SK-N-MC (cell line): ENCODE measurements at regions not wholly inside any gene's neighbourhood (a gene's known extent, or its start where the extent isn't known, plus 50 kb on each side); places are given as distances from the start of the nearest gene placed in this dataset.
A peak's percentile ranks its signal among the peaks of the same experiment; 100 is the strongest.
"Not testable (repeated sequence)": the region's sequence is repeated elsewhere in the genome, so short reads cannot be mapped to it uniquely, and the experiment has no call there.

Experiments
- DNase-seq: peaks from one replicate; pipeline ENCODE4 v3.0.0-alpha.2; 2011; ENCODE audit warnings: low read depth, low spot score
- H3K27ac ChIP-seq: fragments of 200-600 bp; sonication (generic); 2 replicates; pipeline ENCODE4 v1.5.1; 2016; ENCODE audit warnings: mixed run types
- H3K36me3 ChIP-seq: fragments of 200-600 bp; sonication (generic); 2 replicates; pipeline ENCODE4 v1.6.1; 2017; ENCODE audit warnings: antibody characterized with exemption, low read length, mixed read lengths; ENCODE audit not compliant: insufficient read depth
- H3K4me3 ChIP-seq: fragments of 200-600 bp; sonication (generic); 2 replicates; pipeline ENCODE4 v1.5.1; 2016
- H3K9ac ChIP-seq: fragments of 200-600 bp; sonication (generic); 2 replicates; pipeline ENCODE4 v1.8.0; 2017; ENCODE audit warnings: mixed run types, mixed read lengths; ENCODE audit not compliant: insufficient read length
- H3K9me3 ChIP-seq: fragments of 200-600 bp; sonication (generic); 2 replicates; pipeline ENCODE4 v1.6.1; 2017; ENCODE audit warnings: low read depth, mild to moderate bottlenecking, antibody characterized with exemption, low read length, moderate library complexity, mixed read lengths
- EZH2 ChIP-seq: fragments of 200-600 bp; sonication (generic); IDR thresholded peaks from one replicate; pipeline ENCODE4 v1.6.1; 2017; ENCODE audit warnings: antibody characterized with exemption
- FOXP2 ChIP-seq: optimal IDR thresholded peaks from 2 replicates; pipeline ENCODE3; 2011; ENCODE audit warnings: mild to moderate bottlenecking, moderate library complexity; ENCODE audit not compliant: insufficient read depth; ENCODE audit errors: extremely low read length, control extremely low read depth
- POLR2AphosphoS5 ChIP-seq: IDR thresholded peaks from 2 replicates; pipeline ENCODE4 v1.6.1; 2012; ENCODE audit warnings: mild to moderate bottlenecking, low read depth, low read length, borderline replicate concordance

GRCh38 chr2:91476936-91477246 is 2785.4 kb downstream of the RPIA start:
- DNase-seq, H3K4me3 ChIP-seq, H3K27ac ChIP-seq, H3K9ac ChIP-seq, H3K9me3 ChIP-seq, H3K36me3 ChIP-seq: not testable (repeated sequence)
- TF ChIP-seq EZH2, result peak; percentile 84

GRCh38 chr2:91477291-91477690 is 2785.8 kb downstream of the RPIA start:
- not testable (repeated sequence) for H3K27ac ChIP-seq, H3K36me3 ChIP-seq, H3K4me3 ChIP-seq, H3K9me3 ChIP-seq, H3K9ac ChIP-seq, DNase-seq

- Histone ChIP-seq H3K9me3 (no peaks in the 10 kb centered on the region), H3K36me3 (no peaks in the 10 kb centered on the region), H3K4me3 (peak overlapping the region; percentile 66), H3K27ac (no peak overlapping the region), H3K9ac (no peak overlapping the region)
- no peak for DNase-seq
- no peak for TF ChIP-seq POLR2AphosphoS5
- peak; percentile 100 for TF ChIP-seq EZH2
- no peak for TF ChIP-seq FOXP2
Observed at GRCh38 chr2:91477731-91478672, 2786.5 kb downstream of the RPIA start.

GRCh38 chr2:91478851-91479718 is 2787.6 kb downstream of the RPIA start:
- not testable (repeated sequence) for H3K9ac ChIP-seq, H3K9me3 ChIP-seq, DNase-seq, H3K27ac ChIP-seq, H3K36me3 ChIP-seq
- peak overlapping the region; percentile 66 for H3K4me3 ChIP-seq

GRCh38 chr2:91485226-91485625 is 2793.8 kb downstream of the RPIA start:
- not testable (repeated sequence) for H3K4me3 ChIP-seq, H3K27ac ChIP-seq

GRCh38 chr2:91497129-91498064 is 2805.9 kb downstream of the RPIA start:
- not testable (repeated sequence) for DNase-seq, H3K36me3 ChIP-seq, H3K9me3 ChIP-seq, H3K4me3 ChIP-seq, H3K27ac ChIP-seq, H3K9ac ChIP-seq

More at GRCh38 chr2:91485226-91485625, 2793.8 kb downstream of the RPIA start:
- H3K9me3 ChIP-seq, H3K9ac ChIP-seq, DNase-seq, H3K36me3 ChIP-seq: not testable (repeated sequence)

- not testable (repeated sequence) for H3K9me3 ChIP-seq, H3K4me3 ChIP-seq, DNase-seq, H3K36me3 ChIP-seq, H3K9ac ChIP-seq, H3K27ac ChIP-seq
Observed at GRCh38 chr2:91498065-91498449, 2806.6 kb downstream of the RPIA start.

GRCh38 chr2:91498513-91499250 is 2807.2 kb downstream of the RPIA start:
- not testable (repeated sequence) for H3K4me3 ChIP-seq, H3K36me3 ChIP-seq, H3K9me3 ChIP-seq, H3K9ac ChIP-seq, DNase-seq, H3K27ac ChIP-seq

- H3K9me3 ChIP-seq, H3K4me3 ChIP-seq, H3K36me3 ChIP-seq, H3K27ac ChIP-seq, DNase-seq, H3K9ac ChIP-seq: not testable (repeated sequence)
Observed at GRCh38 chr2:91499431-91500050, 2808.1 kb downstream of the RPIA start.

GRCh38 chr2:91500246-91500977 is 2808.9 kb downstream of the RPIA start:
- H3K4me3 ChIP-seq, DNase-seq, H3K9me3 ChIP-seq, H3K36me3 ChIP-seq, H3K9ac ChIP-seq, H3K27ac ChIP-seq: not testable (repeated sequence)

- not testable (repeated sequence) for H3K9me3 ChIP-seq, DNase-seq, H3K27ac ChIP-seq
Observed at GRCh38 chr2:91500978-91501310, 2809.5 kb downstream of the RPIA start.

More at GRCh38 chr2:91500978-91501310, 2809.5 kb downstream of the RPIA start:
- H3K9ac ChIP-seq, H3K4me3 ChIP-seq, H3K36me3 ChIP-seq: not testable (repeated sequence)
